H1 (cell line): ENCODE measurements at regions not wholly inside any gene's neighbourhood (a gene's known extent, or its start where the extent isn't known, plus 50 kb on each side); places are given as distances from the start of the nearest gene placed in this dataset.

Source experiments
- CTCF ChIA-PET: fragments of 300-600 bp; sonication (Branson Sonifier 250); formaldehyde crosslinking; loops from one replicate; lab custom pipeline; 2021; ENCODE audit not compliant: partially characterized antibody; lab: Charles Lee
- POLR2A ChIA-PET: fragments of 300-600 bp; sonication (Branson Sonifier 250); formaldehyde crosslinking; loops from one replicate; lab custom pipeline; 2021; ENCODE audit warnings: inconsistent platforms; ENCODE audit not compliant: partially characterized antibody; lab: Charles Lee
- DNase-seq, 2 experiments: peaks; one replicate each; pipeline versions ENCODE4 v3.0.0 to v3.0.0-alpha.2; 2010 to 2022; ENCODE audit warnings: low spot score in 2 of 2, low read depth in 1 of 2, mixed read lengths in 1 of 2
- FAIRE-seq: peaks from 2 replicates; lab custom pipeline; 2011; peaks lifted over from hg19 to GRCh38; lab: Jason Lieb, UNC
- H2AFZ ChIP-seq: 2 replicates; pipeline ENCODE4 v1.8.1; 2012; ENCODE audit warnings: low read length, inconsistent platforms
- H2AK5ac ChIP-seq: 2 replicates; pipeline ENCODE4 v1.6.1; 2013; ENCODE audit warnings: low read depth, low read length
- H2BK120ac ChIP-seq: replicated peaks from 2 replicates; pipeline ENCODE3; 2013; ENCODE audit warnings: low read depth, low read length, inconsistent platforms
- H2BK12ac ChIP-seq: 2 replicates; pipeline ENCODE4 v1.6.1; 2013; ENCODE audit warnings: low read depth, low read length
- H2BK15ac ChIP-seq: 2 replicates; pipeline ENCODE4 v1.6.1; 2013; ENCODE audit warnings: low read length
- H2BK20ac ChIP-seq: 2 replicates; pipeline ENCODE4 v1.6.1; 2013; ENCODE audit warnings: low read length
- H2BK5ac ChIP-seq: 2 replicates; pipeline ENCODE4 v1.6.1; 2013; ENCODE audit warnings: low read depth, low read length
- H3K14ac ChIP-seq: 2 replicates; pipeline ENCODE4 v1.6.1; 2013; ENCODE audit warnings: inconsistent platforms; ENCODE audit not compliant: insufficient read length
- H3K18ac ChIP-seq: 2 replicates; pipeline ENCODE4 v1.6.1; 2013; ENCODE audit warnings: low read length; ENCODE audit errors: extremely low read depth
- H3K23ac ChIP-seq: 2 replicates; pipeline ENCODE4 v1.6.1; 2013; ENCODE audit warnings: inconsistent platforms; ENCODE audit not compliant: insufficient read length
- H3K23me2 ChIP-seq: 2 replicates; pipeline ENCODE4 v1.6.1; 2013; ENCODE audit warnings: low read depth, low read length
- H3K27ac ChIP-seq: 2 replicates; pipeline ENCODE4 v1.6.1; 2011; ENCODE audit warnings: low read depth, low read length, inconsistent platforms
- H3K27me3 ChIP-seq, 4 experiments: replicated peaks in 1 of 4; 1 replicate in 1 of 4; 2 replicates in 3 of 4; pipeline versions ENCODE4 v1.6.1 to v1.8.1; 2011 to 2013; ENCODE audit warnings: low read length in 3 of 4, mild to moderate bottlenecking in 3 of 4, inconsistent platforms in 2 of 4, mixed read lengths in 2 of 4, moderate library complexity in 1 of 4; ENCODE audit not compliant: control insufficient read depth in 3 of 4, insufficient read depth in 3 of 4; ENCODE audit errors: extremely low read depth in 1 of 4
- H3K36me3 ChIP-seq, 4 experiments: 2 replicates each; pipeline versions ENCODE4 v1.6.1 to v1.8.1; 2011 to 2013; ENCODE audit warnings: mild to moderate bottlenecking in 4 of 4, low read length in 3 of 4, moderate library complexity in 2 of 4, control low read depth in 1 of 4, inconsistent platforms in 1 of 4; ENCODE audit not compliant: insufficient read depth in 4 of 4, control insufficient read depth in 2 of 4
- H3K4ac ChIP-seq: replicated peaks from 2 replicates; pipeline ENCODE3; 2013; ENCODE audit warnings: low read length, low read depth, mixed read lengths, inconsistent platforms; ENCODE audit not compliant: insufficient read length
- H3K4me1 ChIP-seq, 4 experiments: replicated peaks in 1 of 4; 1 replicate in 1 of 4; 2 replicates in 3 of 4; pipeline versions ENCODE4 v1.6.1 to v1.8.1; 2011 to 2013; ENCODE audit warnings: low read length in 3 of 4, inconsistent platforms in 2 of 4, mixed read lengths in 1 of 4; ENCODE audit not compliant: insufficient read depth in 4 of 4, control insufficient read depth in 3 of 4
- H3K4me2 ChIP-seq, 2 experiments: 2 replicates each; pipeline versions ENCODE4 v1.6.1 to v1.8.1; 2011 to 2013; ENCODE audit warnings: low read depth in 2 of 2, low read length in 2 of 2, control low read depth in 1 of 2, inconsistent platforms in 1 of 2, mild to moderate bottlenecking in 1 of 2; ENCODE audit not compliant: insufficient read depth in 1 of 2
- H3K4me3 ChIP-seq, 4 experiments: fragments of 200-600, 300-600 bp in 1 of 4; sonication (generic), shearing (Covaris generic), sonication (Bioruptor Twin) in 1 of 4; 2 replicates each; pipeline versions ENCODE4 v1.5.1 to v1.8.1; 2011 to 2016; ENCODE audit warnings: low read length in 4 of 4, low read depth in 3 of 4, control low read depth in 2 of 4, inconsistent platforms in 2 of 4, mild to moderate bottlenecking in 2 of 4, mixed read lengths in 1 of 4, moderate library complexity in 1 of 4; ENCODE audit not compliant: insufficient read depth in 2 of 4; ENCODE audit errors: extremely low read depth in 1 of 4
- H3K56ac ChIP-seq: replicated peaks from 2 replicates; pipeline ENCODE3; 2013; ENCODE audit warnings: low read depth, mild to moderate bottlenecking, mixed read lengths, low read length, inconsistent platforms; ENCODE audit not compliant: insufficient read length
- H3K79me1 ChIP-seq: 2 replicates; pipeline ENCODE4 v1.6.1; 2013; ENCODE audit warnings: low read depth, low read length, control low read depth
- H3K79me2 ChIP-seq, 2 experiments: 2 replicates each; pipeline versions ENCODE4 v1.6.1 to v1.8.1; 2012 to 2013; ENCODE audit warnings: low read length in 2 of 2, mild to moderate bottlenecking in 2 of 2, inconsistent platforms in 1 of 2; ENCODE audit not compliant: insufficient read depth in 2 of 2, control insufficient read depth in 1 of 2
- H3K9ac ChIP-seq, 4 experiments: replicated peaks in 1 of 4; 1 replicate in 1 of 4; 2 replicates in 3 of 4; pipeline versions ENCODE4 v1.6.1 to v1.8.1; 2011 to 2013; ENCODE audit warnings: low read depth in 3 of 4, low read length in 3 of 4, control low read depth in 2 of 4, mild to moderate bottlenecking in 2 of 4, moderate library complexity in 2 of 4, inconsistent platforms in 1 of 4; ENCODE audit errors: extremely low read depth in 1 of 4
- H3K9me3 ChIP-seq, 2 experiments: 2 replicates each; pipeline versions ENCODE4 v1.6.1 to v1.8.1; 2012 to 2013; ENCODE audit warnings: mild to moderate bottlenecking in 2 of 2, moderate library complexity in 2 of 2, control low read depth in 1 of 2, inconsistent platforms in 1 of 2, low read depth in 1 of 2, low read length in 1 of 2, mixed read lengths in 1 of 2; ENCODE audit not compliant: insufficient read depth in 2 of 2
- H4K20me1 ChIP-seq, 2 experiments: replicated peaks in 1 of 2; 2 replicates each; pipeline versions ENCODE3 to v1.8.1; 2011 to 2013; ENCODE audit warnings: inconsistent platforms in 2 of 2, low read length in 2 of 2, mild to moderate bottlenecking in 1 of 2; ENCODE audit not compliant: insufficient read depth in 2 of 2, control insufficient read depth in 1 of 2
- H4K5ac ChIP-seq: 2 replicates; pipeline ENCODE4 v1.6.1; 2013; ENCODE audit warnings: low read length, low read depth, mixed read lengths, inconsistent platforms; ENCODE audit not compliant: insufficient read length
- H4K8ac ChIP-seq: 2 replicates; pipeline ENCODE4 v1.8.0; 2013; ENCODE audit warnings: mild to moderate bottlenecking, moderate library complexity, low read length, inconsistent platforms; ENCODE audit not compliant: insufficient read depth; ENCODE audit errors: extremely low read depth
- H4K91ac ChIP-seq: replicated peaks from 2 replicates; pipeline ENCODE3; 2013; ENCODE audit warnings: low read length, mixed read lengths, inconsistent platforms; ENCODE audit not compliant: insufficient read length
- ATF2 ChIP-seq: IDR thresholded peaks from 2 replicates; pipeline ENCODE4 v1.6.1; 2012; ENCODE audit warnings: low read length, inconsistent platforms
- WGBS, 2 experiments: shearing (Covaris generic) in 1 of 2; methylation state at CpG; one replicate each; pipeline versions ENCODE4 v1.1.6 to v1.1.7; 2013 to 2015; ENCODE audit warnings: low lambda C conversion rate in 2 of 2, mixed read lengths in 2 of 2, inconsistent platforms in 1 of 2, low coverage in 1 of 2, missing lambda C conversion rate in 1 of 2; ENCODE audit not compliant: insufficient replicate concordance in 2 of 2, insufficient coverage in 1 of 2, insufficient read length in 1 of 2; ENCODE audit errors: extremely low coverage in 1 of 2, missing lambda C conversion rate in 1 of 2; 5-methylcytosine and 5-hydroxymethylcytosine counted together

GRCh38 chr4:136112116-136112515 is 1420.2 kb downstream of the PCDH18 start:
- Histone ChIP-seq H3K23ac (no peak overlapping the region), H4K20me1 (no peaks in the 10 kb centered on the region), H2BK5ac (no peak overlapping the region), H3K79me2 (no peaks in the 10 kb centered on the region), H4K8ac (no peak overlapping the region), H2AFZ (no peak overlapping the region), H4K91ac (no peak overlapping the region), H3K79me1 (no peaks in the 10 kb centered on the region), H3K18ac (no peak overlapping the region), H3K56ac (no peak overlapping the region), H2BK120ac (no peak overlapping the region), H3K4me2 (no peak overlapping the region), H3K36me3 (no peaks in the 10 kb centered on the region), H3K4me3 (no peak overlapping the region), H4K5ac (no peak overlapping the region), H2BK12ac (no peak overlapping the region), H3K27ac (no peak overlapping the region), H3K4ac (no peak overlapping the region), H2BK20ac (no peak overlapping the region), H3K27me3 (no peaks in the 10 kb centered on the region), H2AK5ac (no peak overlapping the region), H2BK15ac (no peak overlapping the region), H3K23me2 (no peaks in the 10 kb centered on the region), H3K9me3 (no peaks in the 10 kb centered on the region), H3K14ac (no peak overlapping the region), H3K9ac (no peak overlapping the region), H3K4me1 (no peaks in the 10 kb centered on the region; a peak in 1 of 7 replicates)
- FAIRE-seq (no peak), DNase-seq (no peak)
- ChIA-PET CTCF (no interaction called here), POLR2A (no interaction called here)
- TF ChIP-seq ATF2: no peak
- WGBS, 2 experiments: 83% methylated on average over 1 of the region's 1 CpG; no CpG with 5 or more reads in 1 of the 2 experiments
